Stimulated activated CD4-positive, alpha-beta T cell treated with anti-CD3 and anti-CD28 coated beads, Interleukin-1b, Interleukin-23, amount 100 ng/mL, for 1 hour (primary cell): ENCODE measurements at regions not wholly inside any gene's neighbourhood (a gene's known extent, or its start where the extent isn't known, plus 50 kb on each side); places are given as distances from the start of the nearest gene placed in this dataset.

Experiments used
- DNase-seq, 2 donors: peaks; one replicate each; pipeline ENCODE4 v3.0.0-alpha.2; 2020; ENCODE audit warnings: low read depth in 2 of 2

- DNase-seq: no peak
Measured at GRCh38 chr3:127483902-127484591, 106.5 kb downstream of the TPRA1 start.

GRCh38 chr3:127483005-127483641 lies 107.4 kb downstream of the TPRA1 start:
- no peak for DNase-seq

- no peak for DNase-seq
Measured at GRCh38 chr3:127482216-127483004, 108.1 kb downstream of the TPRA1 start.

- DNase-seq: no peak
Measured at GRCh38 chr3:127480196-127480954, 110.2 kb downstream of the TPRA1 start.

GRCh38 chr3:127479449-127479848 lies 111.1 kb downstream of the TPRA1 start:
- DNase-seq: no peak

- no peak for DNase-seq
Measured at GRCh38 chr3:127478922-127479321, 111.6 kb downstream of the TPRA1 start.

- no peak for DNase-seq
Measured at GRCh38 chr3:127477396-127477795, 113.1 kb downstream of the TPRA1 start.

- no peak for DNase-seq
Measured at GRCh38 chr3:127476936-127477335, 113.6 kb downstream of the TPRA1 start.

- no peak for DNase-seq
Measured at GRCh38 chr3:127475975-127476705, 114.4 kb downstream of the TPRA1 start.

GRCh38 chr3:127475391-127475790 lies 115.1 kb downstream of the TPRA1 start:
- DNase-seq: no peak

- DNase-seq: no peak
Measured at GRCh38 chr3:127473244-127474024, 117.1 kb downstream of the TPRA1 start.

- DNase-seq: no peak
Measured at GRCh38 chr3:127472506-127472905, 118.0 kb downstream of the TPRA1 start.

GRCh38 chr3:127471142-127471541 lies 119.4 kb downstream of the TPRA1 start:
- DNase-seq: no peak

- DNase-seq: no peak
Measured at GRCh38 chr3:127469760-127470159, 120.8 kb downstream of the TPRA1 start.

GRCh38 chr3:127467391-127467790 lies 123.1 kb downstream of the TPRA1 start:
- DNase-seq: no peak

GRCh38 chr3:127464642-127465041 lies 125.9 kb downstream of the TPRA1 start:
- DNase-seq: no peak

GRCh38 chr3:127462111-127462655 lies 128.3 kb downstream of the TPRA1 start:
- DNase-seq: no peak

GRCh38 chr3:127461286-127461910 lies 129.1 kb downstream of the TPRA1 start:
- no peak for DNase-seq

- DNase-seq: no peak
Measured at GRCh38 chr3:127459891-127460290, 130.6 kb downstream of the TPRA1 start.
